GM21825 (cell line): ENCODE measurements at regions not wholly inside any gene's neighbourhood (a gene's known extent, or its start where the extent isn't known, plus 50 kb on each side); places are given as distances from the start of the nearest gene placed in this dataset.

Experiments
- ATAC-seq: cut with Tn5 transposase; IDR thresholded peaks from one replicate; pipeline ENCODE4 v1.9.1; 2021; ENCODE audit warnings: mild to moderate bottlenecking, moderate library complexity; ENCODE audit not compliant: unreplicated experiment

DNA sequence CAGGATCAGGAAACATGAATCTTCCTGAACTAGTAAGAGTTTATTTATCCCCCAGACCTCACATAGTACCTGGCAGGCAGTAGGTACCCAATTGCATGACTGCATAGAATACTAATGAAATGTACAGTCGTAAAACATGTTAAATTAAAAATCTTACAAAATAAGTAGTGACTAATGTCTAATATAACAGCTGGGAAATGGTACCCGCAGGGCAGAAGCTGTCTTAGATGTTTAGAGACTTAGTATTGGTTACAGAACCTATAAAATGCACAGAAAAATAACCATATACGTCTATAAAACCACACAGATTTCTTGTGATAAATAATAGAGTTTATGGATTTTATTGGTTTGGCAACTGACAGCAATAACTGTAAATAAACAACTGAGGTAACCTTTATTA lies 139.1 kb upstream of the GMDS start:
- ATAC-seq: no peak

DNA sequence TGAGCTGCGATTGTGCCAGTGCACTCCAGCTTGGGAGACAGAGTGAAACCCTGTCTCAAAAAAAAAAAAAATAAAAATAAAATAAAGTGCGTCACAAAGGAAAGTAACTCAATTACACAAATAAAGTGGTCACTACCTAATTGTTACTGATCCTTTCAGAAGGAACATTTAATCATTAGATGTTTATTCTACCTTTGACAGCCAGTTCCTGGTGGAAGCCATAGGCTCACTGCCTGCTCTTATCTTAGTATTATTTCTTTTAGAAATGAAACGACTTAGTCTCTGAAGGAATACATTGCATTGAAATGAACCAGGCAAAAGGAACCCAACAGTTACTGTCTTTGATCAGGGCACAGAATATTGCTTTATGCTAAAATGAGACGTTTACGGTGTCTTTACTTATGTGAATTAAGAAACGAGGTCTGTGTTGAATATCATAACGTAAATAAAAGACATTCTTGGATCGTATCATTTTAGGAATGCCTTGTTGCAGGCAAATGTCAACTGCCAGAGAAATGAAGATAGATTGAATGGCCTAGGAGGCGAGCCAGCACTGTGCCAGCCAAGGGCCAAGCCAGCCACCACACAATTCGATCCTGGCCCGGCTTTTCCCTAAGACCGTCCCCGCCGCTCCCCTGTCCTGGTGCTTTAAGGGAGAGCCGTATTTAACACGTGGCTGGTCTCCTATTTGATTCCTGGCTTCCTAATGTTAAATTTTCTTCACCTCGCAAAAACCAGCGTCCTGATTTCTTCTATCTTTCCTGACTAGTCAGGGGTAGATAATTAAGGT lies 136.7 kb upstream of the GMDS start:
- ATAC-seq: no peak

DNA sequence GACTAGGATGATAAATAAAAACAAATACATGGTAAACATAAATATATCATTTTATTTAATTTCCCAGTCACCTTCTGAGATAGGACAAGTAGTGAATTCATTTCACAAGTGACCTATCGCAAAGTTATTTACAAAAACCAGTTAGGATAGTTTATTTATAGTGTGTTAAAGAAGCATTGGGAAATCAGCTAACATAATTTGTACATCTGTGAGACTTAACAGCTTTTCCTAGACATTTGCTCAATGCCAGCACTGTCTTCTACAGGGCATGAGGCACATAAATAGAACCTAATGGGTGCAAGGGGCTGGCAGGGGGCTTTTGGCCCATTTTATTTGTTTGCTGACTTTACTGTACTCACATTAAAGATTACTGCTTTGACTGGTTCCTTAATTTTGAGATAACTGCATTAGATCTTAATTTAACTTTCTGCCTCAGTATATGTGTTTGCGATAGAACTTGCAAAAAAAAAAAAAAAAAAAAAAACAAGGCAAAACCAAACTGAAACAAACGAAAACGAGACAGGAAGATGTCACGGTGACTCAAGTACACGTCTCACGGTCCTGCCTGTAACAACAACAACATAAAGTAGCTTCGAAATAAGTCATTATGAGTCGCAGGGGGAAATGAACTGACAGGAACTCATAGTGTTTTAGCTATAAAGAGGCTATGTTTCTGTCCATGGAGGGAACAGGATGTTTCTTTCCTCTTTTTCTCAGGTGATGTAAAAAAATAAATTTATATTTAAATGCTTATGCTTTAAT lies 133.7 kb upstream of the GMDS start:
- ATAC-seq: no peak

DNA sequence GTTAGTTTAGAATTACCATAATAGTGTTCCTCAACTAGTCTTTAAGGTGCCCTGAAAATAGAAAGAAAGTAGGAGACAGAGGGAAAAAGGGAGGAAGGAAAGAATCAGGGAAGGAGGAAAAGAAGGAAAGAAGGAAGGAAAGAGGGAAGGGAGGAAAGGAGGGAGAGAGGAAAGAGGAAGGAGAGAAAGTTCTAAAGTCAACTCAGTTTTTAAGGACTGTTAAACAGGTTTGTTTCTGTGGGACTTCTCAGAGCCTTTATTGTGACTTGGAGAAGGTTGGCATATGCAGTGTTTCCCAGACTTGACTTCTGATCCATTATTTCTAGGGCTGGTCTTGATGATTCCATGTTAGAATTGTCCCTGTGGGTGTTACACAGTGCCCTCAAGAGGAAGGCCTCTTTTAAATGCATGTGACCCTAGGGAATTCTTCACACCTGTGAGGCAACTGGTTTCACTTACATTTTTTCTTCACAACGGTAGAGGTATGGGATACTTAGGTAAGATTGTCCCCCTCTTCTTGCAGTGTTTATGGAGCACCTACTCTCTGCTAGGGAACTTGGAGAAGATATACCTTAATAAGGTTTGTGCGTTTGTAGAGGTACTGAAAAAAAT lies 132.7 kb upstream of the GMDS start:
- no peak for ATAC-seq

DNA sequence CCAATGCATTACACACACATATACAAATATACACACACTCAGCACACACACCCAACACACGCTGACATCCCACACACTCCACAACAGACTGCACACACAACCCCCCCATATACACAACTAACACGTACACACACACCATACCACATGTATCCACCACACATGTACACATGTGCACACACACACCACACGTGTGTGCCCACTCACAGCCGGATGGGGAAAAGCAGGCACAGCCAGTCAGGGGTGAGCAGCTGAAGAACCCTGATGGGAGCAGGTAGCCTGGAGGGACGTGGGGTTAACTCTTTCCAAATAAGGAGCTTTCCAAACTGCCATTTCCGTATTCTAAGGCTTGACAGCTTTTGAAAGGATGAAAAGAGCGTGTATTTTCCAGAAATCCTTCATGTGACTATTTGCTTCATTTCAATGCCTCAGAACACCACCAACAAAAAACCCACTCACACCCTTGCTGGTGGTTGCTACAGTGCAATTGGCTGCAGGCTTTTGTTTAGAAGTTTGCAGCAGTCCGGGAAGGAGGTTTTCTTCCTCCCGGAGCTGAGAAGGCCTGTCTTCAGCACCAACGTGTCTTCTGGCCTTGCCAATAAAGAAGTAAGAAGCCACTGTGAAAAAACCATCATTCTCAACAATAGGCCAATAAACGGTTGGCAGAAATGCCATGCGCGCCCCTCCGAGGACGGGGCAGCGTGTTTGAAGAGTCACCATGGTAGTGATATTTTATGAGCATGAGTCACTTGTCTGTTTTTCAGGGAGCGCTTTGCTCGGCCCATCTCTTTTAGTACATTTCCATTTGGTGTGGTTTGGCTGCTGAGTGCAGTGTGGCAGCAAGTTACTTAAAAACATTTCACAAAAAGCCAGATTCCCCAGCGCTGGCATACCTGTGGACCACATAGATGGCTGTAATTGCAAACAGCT lies 131.3 kb upstream of the GMDS start:
- no peak for ATAC-seq

DNA sequence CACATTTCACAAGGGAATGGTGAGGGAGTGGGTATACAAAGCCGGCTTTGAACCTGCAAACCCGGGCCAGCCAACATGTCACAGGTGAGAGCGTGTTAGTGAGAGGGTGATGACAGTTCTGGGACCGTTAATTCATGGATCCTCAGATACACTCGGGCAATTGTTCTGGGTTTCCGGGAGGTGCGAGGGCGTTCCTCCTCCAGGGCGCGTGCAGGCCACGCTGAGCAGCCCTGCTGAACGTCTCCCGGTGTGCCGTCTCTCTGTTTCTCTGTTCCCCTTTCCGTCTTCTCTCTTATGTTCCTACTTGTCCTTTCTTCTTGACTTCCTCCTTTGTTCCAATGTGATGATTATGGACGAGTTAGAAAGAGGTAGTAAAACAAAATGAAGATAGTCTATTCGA lies 130.0 kb upstream of the GMDS start:
- no peak for ATAC-seq

DNA sequence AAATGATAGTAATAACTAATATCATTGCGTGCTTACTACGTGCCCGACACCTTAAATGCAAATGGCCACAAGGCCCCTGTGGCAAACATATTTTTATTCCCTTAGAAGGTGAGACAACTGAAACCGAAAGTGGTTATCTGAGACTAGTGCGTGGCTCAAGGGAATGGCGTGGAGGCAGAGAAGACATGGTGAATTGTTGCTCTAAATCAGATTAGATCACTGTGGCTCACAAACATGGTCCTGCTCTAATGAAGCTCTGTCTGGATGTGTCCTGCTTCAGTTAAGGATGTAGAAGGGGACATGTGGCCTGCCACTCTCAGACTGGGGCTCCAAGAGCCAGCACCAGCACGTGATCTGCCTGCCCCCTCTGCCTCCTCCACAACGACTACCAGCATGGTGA lies 124.2 kb upstream of the GMDS start:
- ATAC-seq: no peak

DNA sequence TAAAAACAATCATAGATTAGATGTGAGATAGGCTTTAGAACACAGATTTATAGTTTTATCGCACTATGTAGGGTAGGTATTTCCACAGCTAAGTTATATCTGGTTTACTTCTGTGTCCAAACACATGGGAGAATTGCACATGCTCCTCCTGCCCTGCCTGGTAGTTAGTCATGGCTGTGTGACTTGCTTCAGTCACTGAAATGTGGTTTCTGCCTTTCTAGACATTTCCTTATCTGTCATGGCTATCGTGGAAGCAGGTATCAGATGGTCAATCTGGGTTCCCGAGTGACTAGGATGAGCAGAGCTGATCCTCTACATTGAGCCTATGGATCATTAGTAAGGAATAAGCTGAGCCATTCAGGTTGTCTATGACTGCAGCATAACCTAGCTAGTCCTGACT lies 117.8 kb upstream of the GMDS start:
- no peak for ATAC-seq

DNA sequence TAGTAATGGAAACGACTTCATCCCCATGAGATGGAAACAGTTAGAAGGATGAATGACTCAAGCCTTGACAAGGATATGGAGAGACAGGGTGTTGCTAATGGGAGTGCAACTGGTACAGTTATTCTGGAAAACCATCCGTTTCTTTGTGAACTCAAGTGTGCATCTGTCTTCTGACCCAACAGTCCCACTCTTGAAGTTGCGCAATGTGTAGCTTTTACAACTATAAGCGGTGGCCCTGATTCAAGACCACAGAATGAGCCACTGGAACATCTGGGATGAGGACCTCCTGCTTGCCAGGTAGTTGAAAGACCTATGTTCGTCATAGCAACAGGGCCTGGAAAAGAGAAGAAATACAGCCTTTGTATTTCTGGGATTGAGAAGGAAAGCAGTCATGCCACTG lies 115.8 kb upstream of the GMDS start:
- no peak for ATAC-seq

DNA sequence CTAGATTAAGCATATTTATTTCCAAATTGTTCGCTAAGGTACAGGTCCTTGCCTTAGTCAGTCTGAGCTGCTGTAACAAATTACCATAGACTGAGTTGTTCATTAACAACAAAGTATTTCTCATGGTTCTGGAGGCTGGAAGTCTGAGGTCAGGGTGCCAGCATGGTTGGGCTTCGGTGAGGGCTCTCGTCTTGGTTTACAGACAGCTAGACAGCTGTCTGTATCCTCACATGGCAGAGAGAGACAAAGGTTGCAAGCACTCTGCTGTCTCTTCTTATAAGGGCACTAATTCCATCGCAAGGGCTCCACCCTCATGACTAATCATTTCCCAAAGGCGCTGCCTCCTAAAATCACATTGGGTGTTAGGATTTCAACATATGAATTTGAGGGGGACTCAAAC lies 115.3 kb upstream of the GMDS start:
- ATAC-seq: no peak

DNA sequence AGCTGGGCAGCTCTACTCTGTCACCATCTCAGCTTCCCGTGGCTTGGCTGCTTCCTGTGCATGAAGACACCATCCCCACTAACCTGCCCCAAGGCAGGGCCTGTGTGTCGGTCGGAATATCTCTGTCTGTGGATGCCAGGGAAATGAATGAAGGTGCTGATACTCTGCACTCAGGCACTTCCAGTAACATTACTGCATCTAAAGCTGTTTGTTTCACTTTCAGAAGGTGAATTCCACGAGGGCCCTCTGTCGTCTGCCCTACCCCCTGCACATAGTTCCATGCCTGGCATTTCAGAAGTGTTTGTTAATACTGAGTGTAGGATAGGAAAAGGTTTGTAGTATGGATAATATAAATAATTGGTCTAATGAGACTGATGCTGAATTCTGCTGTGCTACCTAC lies 114.7 kb upstream of the GMDS start:
- ATAC-seq: no peak

DNA sequence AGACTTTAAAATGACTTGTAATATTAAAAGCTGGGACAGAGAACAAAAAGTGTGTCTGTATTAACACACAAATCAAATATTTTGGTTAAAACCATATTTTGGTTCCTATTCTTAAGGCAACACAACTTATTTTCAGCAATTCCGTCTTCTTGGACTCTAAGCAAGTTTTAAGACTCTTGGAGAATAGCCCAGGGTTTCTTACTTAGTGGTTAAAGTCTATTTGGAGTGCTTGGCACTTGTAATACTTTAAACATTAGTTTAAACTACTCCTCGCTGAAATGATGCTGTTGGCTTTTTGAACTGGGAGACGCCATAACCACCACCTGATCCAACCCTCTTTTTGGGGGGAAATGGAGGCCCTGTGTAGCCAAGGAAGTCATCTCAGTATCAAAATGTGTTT lies 109.7 kb upstream of the GMDS start:
- ATAC-seq: no peak

DNA sequence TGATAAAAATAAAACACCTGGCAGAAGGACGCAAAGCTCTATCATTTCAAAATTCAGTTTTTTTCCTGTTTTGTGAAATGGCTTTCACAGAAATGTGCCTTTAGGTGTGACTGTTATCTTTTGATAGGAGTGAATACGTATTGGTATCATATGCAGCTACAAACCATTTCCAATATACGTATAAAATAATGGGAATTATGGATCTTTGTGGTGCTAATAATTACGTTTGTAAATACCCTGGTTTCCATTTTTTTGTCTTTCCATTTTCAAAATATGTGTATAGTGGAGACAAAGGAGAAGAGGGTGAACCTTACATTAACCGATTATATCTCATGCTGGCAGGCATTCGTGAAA lies 108.7 kb upstream of the GMDS start:
- ATAC-seq: no peak

DNA sequence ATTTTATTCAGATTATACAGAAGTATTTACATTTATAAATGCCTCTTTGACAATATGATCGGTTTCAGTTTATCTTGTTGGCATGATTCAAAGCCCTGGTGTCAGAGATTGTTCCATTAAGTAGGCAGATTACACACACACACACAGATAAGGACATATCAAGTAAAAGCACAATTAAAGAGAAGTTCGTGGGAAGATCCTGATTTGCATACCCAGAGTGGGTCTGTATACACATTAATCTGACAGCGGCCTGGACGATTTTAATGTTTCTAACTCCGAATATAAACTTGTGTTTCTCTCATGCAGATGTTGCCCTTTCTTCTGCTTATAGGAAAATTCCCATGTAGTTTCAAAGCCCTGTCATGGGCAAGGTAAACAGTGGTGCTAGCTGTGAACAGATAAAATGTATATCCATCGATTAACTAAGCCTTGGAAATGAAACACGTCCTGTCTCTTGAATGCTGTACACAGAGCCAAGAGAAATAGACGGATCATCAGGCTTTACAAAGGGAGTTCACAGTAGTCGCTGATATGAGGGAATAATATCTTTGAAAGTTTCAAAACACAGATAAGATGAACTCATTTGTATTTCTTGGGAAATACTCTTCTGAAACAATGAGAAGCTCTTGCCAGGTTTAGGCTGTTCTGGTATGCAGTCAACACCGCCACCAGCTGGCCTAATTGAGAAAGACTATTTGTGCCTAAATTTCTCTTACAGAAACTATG lies 108.2 kb upstream of the GMDS start:
- no peak for ATAC-seq

DNA sequence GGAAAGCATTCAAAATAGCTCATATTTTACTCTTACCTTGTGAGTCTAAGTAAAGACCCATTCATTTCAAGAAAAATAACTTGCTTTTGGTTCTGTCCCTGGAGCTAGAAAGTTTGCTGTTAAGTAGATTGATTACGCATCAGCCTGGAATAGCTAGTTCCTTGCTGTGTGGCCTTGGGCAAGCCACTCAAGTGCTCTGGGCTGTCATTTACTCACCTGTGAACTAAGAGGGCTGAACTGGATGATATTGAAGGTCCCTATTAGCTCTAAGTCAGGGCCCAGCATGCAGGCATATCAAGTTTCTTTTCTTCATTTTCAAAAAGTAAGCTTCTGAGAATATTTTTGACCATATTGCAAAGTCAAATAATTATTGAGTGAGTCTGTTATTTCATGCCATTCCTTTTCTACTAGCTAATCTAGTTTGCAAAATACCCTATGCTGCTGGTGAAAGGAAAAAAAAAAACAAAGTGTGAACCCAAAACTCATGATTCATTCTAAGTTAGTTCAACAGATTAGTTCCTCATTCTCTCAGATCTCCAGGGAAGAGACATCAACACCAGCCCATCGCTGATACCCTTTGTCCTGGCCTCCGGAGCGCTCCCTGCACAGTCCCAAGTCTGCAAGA lies 106.5 kb upstream of the GMDS start:
- no peak for ATAC-seq

DNA sequence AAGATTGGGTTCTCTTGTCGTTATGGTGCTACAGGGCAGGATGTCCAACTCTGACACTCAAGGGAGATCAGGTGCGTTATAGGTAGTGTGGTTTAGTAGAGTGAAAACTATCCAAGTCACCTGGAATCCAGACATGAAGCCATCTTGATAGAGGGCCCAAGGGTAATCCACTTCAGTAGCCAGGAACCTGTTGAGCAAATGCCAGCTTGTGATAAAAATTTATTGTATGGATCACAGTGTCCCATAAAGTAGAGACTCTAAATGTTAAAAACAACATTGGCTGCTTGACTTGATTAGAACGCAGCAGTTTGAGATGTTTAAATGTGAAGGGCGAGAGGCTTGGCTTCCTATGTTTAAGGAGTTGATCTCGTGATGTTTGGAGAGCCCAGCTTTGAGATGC lies 105.7 kb upstream of the GMDS start:
- no peak for ATAC-seq

DNA sequence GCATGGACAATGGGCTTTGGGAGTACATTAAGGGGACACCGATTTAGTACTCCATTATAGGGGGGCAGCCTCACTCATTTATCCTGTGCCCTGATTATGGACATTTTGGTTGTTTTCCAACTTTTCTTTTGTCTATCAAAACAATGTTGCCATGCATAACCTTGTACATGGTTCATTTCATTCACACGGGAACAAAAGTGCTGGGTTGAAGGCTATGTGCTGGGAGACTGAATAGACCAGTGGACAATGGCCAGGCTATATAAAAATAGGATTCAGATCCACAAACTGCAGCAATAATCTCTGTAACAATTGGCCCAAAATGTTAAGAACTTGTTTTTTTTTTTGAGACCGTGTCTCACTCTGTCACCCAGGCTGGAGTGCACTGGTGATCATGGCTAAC lies 100.7 kb upstream of the GMDS start:
- ATAC-seq: no peak

DNA sequence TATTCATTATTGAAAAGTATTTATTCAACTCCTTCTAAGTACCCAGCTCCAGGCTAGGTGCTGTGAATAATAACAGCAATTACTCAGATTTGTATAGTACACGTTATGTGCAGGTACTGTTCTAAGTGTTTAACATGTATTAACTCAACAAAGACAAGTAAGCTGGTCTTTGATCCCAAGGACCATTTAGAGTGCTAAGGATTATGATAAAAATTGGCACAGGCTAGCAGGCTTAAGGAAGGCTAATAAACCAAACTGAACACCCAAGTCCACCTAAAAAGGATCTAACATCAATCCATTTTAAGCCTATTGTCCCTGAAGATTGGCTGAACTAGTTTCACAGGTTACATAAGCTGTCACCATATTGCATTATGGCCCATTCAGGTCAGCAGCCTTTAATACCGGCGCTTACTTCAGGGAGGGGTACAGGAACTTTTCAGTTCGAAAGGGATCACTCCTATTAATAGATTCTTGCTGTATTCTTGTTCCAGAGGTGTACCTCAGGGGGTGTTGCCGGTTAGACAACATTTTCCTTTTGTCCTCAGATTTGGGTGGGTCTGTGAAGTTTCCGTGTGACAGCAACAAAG lies 99.0 kb upstream of the GMDS start:
- ATAC-seq: no peak

DNA sequence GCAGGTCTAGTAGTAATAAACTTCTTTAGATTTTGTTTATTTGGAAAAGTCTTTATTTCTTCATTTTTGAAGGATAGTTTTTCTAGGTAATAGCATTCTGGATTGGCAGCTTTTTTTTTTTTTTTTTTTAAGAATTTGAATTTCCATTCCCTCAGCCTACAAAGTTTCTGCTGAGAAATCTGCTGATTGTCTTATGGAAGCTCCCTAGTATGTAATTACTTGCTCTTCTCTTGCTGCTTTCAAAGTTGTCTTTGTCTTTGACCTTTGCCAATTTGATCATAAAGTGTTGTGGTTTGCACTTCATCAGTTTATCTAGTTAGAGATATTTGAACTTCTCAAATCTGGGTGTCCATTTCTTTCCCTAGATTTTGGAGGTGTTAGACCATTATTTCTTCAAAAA lies 82.2 kb upstream of the GMDS start:
- no peak for ATAC-seq
